ENCODE measurements at regions not wholly inside any gene's neighbourhood (a gene's known extent, or its start where the extent isn't known, plus 50 kb on each side); places are given as distances from the start of the nearest gene placed in this dataset.
A peak's percentile ranks its signal among the peaks of the same experiment; 100 is the strongest.

DNA sequence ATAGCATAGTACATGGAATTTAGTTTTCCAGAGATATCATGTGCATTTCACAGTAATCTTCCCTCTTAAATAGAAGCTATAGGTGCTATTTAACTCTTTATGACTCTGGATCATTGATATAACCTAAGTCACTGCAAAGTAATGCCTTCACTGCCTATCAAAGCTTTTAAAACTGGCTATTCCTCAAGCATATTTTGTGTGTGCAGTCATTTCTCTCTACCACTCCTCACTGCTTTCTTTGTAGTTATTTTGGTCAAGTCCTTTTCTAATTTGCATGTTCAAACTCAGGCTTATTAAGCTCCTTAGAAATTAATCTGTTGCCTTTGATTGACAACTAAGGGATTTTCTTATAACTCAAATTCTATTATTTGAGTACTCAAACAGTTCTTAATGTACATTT lies 79.4 kb upstream of the PLEKHG7 start:
- no peaks in the 10 kb centered on the region for H3K27me3 ChIP-seq (ENCODE audit: control insufficient read depth, insufficient read depth, low read length)
- no peaks in the 10 kb centered on the region for H3K36me3 ChIP-seq (replicated peaks; ENCODE audit: control insufficient read depth, insufficient read depth, low read length)
- no peak for DNase-seq
- no peak overlapping the region for H3K4me3 ChIP-seq (ENCODE audit: insufficient read depth, low read depth, low read length)

DNA sequence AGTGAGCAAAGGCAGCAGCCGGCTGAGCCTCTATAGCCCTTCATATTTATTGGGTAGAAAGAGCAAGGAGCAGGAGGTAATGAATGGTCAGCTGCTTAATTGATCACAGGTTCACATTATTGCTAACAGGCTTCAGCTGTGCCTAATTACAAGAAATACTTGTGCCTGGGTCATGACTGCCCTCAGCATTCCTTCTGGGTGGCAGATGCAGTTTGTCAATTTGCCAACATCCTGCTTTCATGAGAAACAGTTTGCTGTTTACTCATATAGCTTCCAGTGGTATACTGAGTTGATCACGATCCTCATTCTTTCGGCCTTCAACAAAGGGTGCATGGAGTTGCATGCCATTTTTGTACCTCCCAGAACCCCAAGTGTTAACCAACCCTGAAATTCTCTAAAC lies 81.0 kb upstream of the PLEKHG7 start:
- Histone ChIP-seq H3K4me3 (ENCODE audit: insufficient read depth, low read depth, low read length) (no peak overlapping the region), H3K27me3 (ENCODE audit: control insufficient read depth, insufficient read depth, low read length) (no peaks in the 10 kb centered on the region)

DNA sequence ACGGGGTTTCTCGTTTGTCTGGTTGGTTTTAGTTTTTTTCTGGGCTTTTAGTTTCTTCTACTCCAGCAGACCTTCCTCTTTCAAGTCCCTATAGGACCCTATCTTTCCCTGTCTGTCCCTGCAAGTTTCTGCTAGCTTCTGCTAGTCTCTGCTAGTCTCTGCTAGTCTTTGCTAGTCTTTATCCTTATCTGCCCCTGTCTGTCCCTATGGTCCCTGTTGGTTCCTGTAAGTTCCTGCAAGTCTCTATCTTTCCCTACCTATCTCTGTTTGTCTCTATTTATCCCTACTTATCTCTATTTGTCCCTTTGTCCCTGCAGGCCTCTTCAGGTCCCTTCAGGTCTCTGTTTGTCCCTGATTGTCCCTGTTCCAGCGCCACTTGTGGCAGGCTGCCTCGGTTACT lies 81.5 kb upstream of the PLEKHG7 start:
- Histone ChIP-seq H3K4me3 (ENCODE audit: insufficient read depth, low read depth, low read length) (no peak overlapping the region), H3K27me3 (ENCODE audit: control insufficient read depth, insufficient read depth, low read length) (no peaks in the 10 kb centered on the region), H3K36me3 (replicated peaks; ENCODE audit: control insufficient read depth, insufficient read depth, low read length) (no peaks in the 10 kb centered on the region)
- no peak for DNase-seq

More for the DNA sequence above, 81.0 kb upstream of the PLEKHG7 start:
- no peaks in the 10 kb centered on the region for H3K36me3 ChIP-seq (replicated peaks; ENCODE audit: control insufficient read depth, insufficient read depth, low read length)
- no peak for DNase-seq

DNA sequence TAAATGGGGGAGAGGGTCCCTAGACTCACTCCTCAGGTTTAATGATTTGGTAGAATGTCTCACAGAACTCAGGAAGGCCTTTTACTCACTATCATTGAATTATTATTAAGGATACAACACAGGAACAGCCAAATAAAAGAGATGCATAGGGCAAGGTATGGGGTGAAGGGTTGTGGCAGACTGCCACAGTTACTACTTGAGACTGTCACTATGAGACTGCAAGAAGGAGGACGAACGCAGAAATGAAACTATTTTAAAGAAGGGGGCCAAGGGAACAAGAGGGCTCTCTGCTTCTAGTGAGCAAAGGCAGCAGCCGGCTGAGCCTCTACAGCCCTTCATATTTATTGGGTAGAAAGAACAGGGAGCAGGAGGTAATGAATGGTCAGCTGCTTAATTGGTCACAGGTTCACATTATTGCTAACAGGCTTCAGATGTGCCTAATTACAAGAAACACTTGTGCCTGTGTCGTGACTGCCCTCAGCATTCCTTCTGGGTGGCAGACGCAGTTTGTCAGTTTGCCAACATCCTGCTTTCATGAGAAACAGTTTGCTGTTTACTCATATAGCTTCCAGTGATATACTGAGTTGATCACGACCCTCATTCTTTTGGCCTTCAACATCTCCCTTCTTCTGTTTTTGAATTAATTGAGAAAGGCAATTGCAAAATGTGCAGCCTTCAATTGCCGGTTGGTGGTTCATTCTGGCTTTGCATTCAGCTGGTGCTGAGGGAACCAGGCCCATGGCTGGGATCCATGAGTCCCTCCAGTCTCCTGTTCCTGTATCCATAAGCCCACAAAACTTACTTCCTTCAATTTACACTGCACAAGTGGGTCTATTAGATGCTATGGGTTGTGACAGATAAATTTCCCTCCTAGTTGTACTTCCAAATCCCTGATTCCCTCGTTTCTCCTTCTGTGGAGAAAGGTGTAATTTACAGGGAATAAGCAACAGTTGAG lies 82.8 kb upstream of the PLEKHG7 start:
- no peak for DNase-seq
- Histone ChIP-seq H3K36me3 (replicated peaks; ENCODE audit: control insufficient read depth, insufficient read depth, low read length) (no peaks in the 10 kb centered on the region), H3K4me3 (ENCODE audit: insufficient read depth, low read depth, low read length) (no peak overlapping the region), H3K27me3 (ENCODE audit: control insufficient read depth, insufficient read depth, low read length) (no peaks in the 10 kb centered on the region)

DNA sequence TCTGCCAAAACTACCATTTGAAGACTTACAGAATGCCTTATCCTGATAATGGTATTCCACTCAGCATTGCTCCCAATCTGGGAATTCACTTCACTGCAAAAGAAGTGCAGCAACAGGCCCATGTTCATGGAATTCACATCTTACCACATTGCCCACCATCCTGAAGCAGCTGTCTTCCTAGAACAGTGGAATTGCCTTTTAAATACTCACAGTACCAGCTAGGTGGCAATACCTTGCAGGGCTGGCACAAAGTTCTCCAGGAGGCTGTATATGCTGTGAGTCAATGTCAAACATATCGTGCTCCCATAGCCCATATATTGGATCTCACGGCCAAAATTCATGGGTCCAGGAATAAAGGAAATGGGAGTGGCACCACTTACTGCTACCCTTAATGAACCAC lies 83.8 kb upstream of the PLEKHG7 start:
- Histone ChIP-seq H3K36me3 (replicated peaks; ENCODE audit: control insufficient read depth, insufficient read depth, low read length) (no peaks in the 10 kb centered on the region), H3K4me3 (ENCODE audit: insufficient read depth, low read depth, low read length) (no peak overlapping the region), H3K27me3 (ENCODE audit: control insufficient read depth, insufficient read depth, low read length) (no peaks in the 10 kb centered on the region)
- DNase-seq = no peak

DNA sequence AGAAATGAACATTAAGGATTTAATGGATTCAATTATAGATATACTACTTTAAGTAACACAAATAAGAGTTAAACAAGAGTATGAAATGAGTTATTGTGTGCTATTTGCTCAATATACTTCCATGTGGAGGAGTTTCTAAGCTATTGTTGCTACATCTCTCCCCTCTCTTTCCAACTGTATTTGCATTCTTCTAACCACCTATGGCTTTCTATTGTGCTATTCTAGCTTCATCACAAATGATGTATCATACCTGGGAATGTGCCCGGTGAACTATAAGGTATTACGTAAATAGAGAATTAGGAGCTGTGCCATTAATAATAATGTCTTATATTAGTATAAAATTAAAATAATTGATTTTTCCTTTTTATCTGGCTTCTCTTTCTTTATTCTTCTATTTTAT lies 87.1 kb upstream of the PLEKHG7 start:
- Histone ChIP-seq H3K4me3 (ENCODE audit: insufficient read depth, low read depth, low read length) (no peak overlapping the region), H3K36me3 (replicated peaks; ENCODE audit: control insufficient read depth, insufficient read depth, low read length) (no peaks in the 10 kb centered on the region), H3K27me3 (ENCODE audit: control insufficient read depth, insufficient read depth, low read length) (no peaks in the 10 kb centered on the region)
- DNase-seq = no peak

DNA sequence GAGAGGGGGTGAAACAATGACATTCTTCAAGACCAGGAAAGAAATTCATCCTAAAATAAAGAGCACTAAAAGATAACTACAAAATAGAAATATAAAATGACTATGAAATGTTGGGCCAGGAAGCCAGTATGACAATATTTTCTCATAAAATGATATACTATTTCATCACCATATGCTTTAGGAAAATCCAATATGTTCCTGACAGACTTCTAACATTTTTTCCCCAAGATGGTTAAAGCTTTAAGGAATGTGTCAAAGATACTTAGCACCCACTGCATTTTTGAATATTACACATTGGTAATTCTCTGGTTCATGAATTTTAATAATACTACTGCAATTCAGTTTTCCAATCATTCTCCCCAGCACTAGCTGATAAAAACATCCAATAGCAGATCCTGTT lies 87.7 kb upstream of the PLEKHG7 start:
- Histone ChIP-seq H3K4me3 (ENCODE audit: insufficient read depth, low read depth, low read length) (no peak overlapping the region), H3K36me3 (replicated peaks; ENCODE audit: control insufficient read depth, insufficient read depth, low read length) (no peaks in the 10 kb centered on the region), H3K27me3 (ENCODE audit: control insufficient read depth, insufficient read depth, low read length) (no peaks in the 10 kb centered on the region)
- DNase-seq = no peak

DNA sequence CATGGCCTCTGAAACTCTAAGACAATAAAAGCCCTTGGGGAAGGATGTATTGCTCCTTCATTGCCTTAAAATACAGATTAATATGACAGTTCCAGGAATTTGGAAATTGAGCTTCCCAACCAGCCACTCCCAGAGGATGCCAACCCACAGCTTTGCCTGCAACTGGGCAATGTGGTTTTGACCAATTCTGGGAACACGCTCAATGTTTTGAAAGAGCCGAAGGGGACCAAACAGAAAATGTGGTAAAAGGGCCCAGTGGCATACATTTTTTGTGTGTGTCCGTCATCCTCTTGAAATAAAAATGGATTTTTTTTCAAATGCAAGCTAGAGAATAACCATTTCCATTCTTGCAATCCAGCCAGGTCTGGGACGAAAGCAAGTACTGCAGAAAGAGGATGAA lies 88.3 kb upstream of the PLEKHG7 start:
- no peaks in the 10 kb centered on the region for H3K27me3 ChIP-seq (ENCODE audit: control insufficient read depth, insufficient read depth, low read length)
- H3K4me3 ChIP-seq (ENCODE audit: insufficient read depth, low read depth, low read length) = no peak overlapping the region
- DNase-seq = no peak
- no peaks in the 10 kb centered on the region for H3K36me3 ChIP-seq (replicated peaks; ENCODE audit: control insufficient read depth, insufficient read depth, low read length)

DNA sequence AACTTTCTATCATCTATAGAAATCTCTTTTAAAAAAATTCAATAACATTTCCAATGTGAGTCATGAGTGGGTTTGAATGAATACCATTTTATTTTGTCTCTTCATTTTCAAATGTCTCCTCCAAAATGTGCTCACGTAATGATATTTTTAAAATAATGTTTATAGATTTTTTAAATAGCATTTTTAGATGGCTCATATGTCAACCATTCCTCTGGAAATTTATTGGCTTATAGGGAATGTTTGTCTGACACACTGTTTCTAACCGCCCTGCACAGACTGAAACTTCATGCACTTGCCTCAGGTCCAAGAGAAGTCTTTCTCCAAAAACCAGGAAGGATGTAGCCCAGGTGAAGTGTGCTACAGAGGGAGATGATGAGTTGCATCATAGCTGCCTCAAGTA lies 88.8 kb upstream of the PLEKHG7 start:
- Histone ChIP-seq H3K4me3 (ENCODE audit: insufficient read depth, low read depth, low read length) (no peak overlapping the region), H3K36me3 (replicated peaks; ENCODE audit: control insufficient read depth, insufficient read depth, low read length) (no peaks in the 10 kb centered on the region), H3K27me3 (ENCODE audit: control insufficient read depth, insufficient read depth, low read length) (no peaks in the 10 kb centered on the region)
- no peak for DNase-seq

DNA sequence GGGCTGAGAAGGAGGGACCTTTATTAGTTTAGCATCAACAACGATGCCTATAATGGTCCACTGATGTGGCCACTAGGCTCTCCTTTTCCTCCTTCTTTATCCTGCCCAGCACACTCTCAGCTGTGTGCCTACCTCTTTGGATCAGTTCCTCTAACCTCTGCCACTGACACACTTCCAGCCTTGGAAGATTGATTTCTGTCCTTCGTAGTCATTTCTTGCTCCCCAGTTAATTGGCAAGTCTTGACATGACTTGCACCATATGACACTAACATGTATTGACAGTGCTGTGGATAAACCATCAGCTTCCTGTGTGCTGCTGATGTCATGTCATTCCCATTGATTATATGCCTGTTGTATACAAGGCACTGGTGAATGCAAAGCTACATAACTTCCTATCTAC lies 90.2 kb upstream of the PLEKHG7 start:
- Histone ChIP-seq H3K27me3 (ENCODE audit: control insufficient read depth, insufficient read depth, low read length) (no peaks in the 10 kb centered on the region), H3K4me3 (ENCODE audit: insufficient read depth, low read depth, low read length) (no peak overlapping the region), H3K36me3 (replicated peaks; ENCODE audit: control insufficient read depth, insufficient read depth, low read length) (no peaks in the 10 kb centered on the region)
- no peak for DNase-seq

DNA sequence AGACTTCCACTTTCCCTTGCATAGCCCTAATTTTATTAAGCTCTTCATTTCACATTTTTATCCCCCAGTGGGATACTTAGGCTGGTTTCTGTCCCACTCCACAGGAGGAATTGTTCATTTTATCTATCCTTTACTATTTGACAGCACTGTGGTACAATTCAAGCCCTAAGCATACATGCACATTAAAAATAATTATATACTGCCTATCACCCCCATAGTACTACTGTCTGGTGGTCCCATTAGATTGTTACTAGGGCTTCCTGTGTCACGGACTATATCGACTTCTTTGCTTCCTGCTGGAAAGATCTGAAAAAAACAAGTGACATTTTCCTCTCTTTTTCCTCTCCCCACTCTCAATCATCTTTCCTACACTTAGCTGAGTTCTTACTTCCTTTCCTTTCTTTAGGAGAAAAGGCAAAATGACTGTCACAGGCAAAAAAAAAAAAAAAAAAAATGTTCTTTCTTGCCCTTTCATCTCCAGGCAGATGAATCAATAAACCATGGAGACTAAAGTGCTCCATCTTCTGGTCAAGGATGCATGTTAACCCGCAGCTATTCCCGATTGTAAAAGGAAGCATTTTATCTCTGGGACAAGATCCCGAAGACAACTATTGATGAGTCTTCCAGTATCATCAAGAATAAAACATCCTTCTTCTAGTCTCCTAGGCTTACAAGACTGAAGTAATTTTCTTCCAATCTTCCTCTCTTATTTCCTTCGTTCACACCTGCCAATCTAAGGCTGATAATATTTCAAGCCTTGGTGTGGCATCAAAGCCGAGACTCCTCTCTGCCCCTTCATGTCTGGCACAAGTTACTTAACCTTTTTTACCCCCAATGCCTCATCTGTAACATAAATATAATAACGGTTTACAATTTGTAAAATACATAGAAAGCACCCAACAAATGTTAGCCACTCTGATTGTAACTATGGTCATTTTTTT lies 94.4 kb upstream of the PLEKHG7 start:
- peak; percentile 20 for DNase-seq
- Histone ChIP-seq H3K4me3 (ENCODE audit: insufficient read depth, low read depth, low read length) (no peak overlapping the region), H3K36me3 (replicated peaks; ENCODE audit: control insufficient read depth, insufficient read depth, low read length) (no peaks in the 10 kb centered on the region), H3K27me3 (ENCODE audit: control insufficient read depth, insufficient read depth, low read length) (no peaks in the 10 kb centered on the region)

DNA sequence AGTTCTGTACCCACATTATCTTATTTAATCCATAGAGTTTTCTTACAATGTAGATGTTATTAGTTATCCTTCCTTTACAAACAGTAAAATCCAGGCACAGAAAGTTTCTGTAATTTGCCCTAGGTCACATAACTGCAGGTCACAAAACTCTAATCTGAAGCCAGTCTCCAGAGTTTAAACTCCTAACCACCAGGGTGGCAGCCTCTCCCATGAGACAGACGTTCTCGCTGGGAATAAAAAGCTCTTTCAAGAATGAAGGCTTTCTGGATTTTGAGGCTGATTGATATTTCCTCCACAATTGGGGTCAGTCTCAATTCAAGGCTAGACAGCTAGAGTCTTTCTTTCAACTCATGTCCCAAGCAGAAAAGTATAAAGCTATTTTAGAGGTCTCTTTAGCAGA lies 95.8 kb upstream of the PLEKHG7 start:
- DNase-seq = no peak
- Histone ChIP-seq H3K4me3 (ENCODE audit: insufficient read depth, low read depth, low read length) (no peak overlapping the region), H3K27me3 (ENCODE audit: control insufficient read depth, insufficient read depth, low read length) (no peaks in the 10 kb centered on the region)

DNA sequence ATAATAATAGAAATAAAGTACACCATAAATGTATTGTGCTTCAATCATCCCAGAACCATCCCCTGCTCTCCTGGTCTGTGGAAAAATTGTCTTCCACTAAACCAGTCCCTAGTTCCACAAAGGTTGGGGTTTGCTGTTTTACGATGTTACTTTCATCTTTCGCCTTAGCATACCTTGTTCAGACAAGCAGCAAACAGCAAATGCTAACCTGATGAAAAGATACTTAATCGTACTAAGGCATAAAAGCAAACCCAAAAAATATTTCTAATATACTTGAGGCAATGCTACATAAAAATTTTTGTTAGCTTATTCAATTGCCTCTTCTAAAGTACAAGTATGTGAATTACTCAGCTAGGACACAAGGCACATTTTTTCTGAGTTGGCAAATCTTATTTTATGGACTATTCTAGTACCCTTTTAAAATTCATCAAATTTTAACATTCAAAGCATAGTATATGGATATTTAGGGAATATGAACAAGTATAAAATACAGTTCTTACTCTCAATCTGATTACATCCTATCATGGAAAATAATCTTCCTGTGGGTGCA lies 97.1 kb upstream of the PLEKHG7 start:
- H3K27me3 ChIP-seq (ENCODE audit: control insufficient read depth, insufficient read depth, low read length) = no peaks in the 10 kb centered on the region
- H3K36me3 ChIP-seq (replicated peaks; ENCODE audit: control insufficient read depth, insufficient read depth, low read length) = no peaks in the 10 kb centered on the region
- H3K4me3 ChIP-seq (ENCODE audit: insufficient read depth, low read depth, low read length) = no peak overlapping the region
- DNase-seq = no peak

More for the DNA sequence above, 95.8 kb upstream of the PLEKHG7 start:
- no peaks in the 10 kb centered on the region for H3K36me3 ChIP-seq (replicated peaks; ENCODE audit: control insufficient read depth, insufficient read depth, low read length)

DNA sequence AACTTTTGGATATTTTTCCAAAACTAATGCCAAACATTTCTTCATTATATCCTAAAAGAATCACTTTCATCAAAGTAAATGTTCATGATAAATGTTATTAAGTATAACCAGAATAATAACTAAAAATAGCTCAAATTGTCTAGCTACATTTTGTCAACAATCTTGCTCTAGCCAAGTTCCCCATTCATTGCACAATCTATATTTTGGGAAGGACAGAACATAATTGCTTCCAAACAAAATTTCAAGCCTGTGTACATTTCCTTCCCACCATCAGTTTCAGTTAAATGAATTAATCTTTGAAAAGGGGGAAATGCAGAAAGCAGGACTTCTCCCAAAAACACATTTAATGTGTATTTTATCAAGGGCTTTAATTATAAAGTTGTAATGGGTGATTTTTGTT lies 98.0 kb upstream of the PLEKHG7 start:
- Histone ChIP-seq H3K27me3 (ENCODE audit: control insufficient read depth, insufficient read depth, low read length) (no peaks in the 10 kb centered on the region), H3K4me3 (ENCODE audit: insufficient read depth, low read depth, low read length) (no peak overlapping the region), H3K36me3 (replicated peaks; ENCODE audit: control insufficient read depth, insufficient read depth, low read length) (no peaks in the 10 kb centered on the region)
- no peak for DNase-seq

Data from H7 (cell line).